Loucy (cell line): ENCODE measurements at regions not wholly inside any gene's neighbourhood (a gene's known extent, or its start where the extent isn't known, plus 50 kb on each side); places are given as distances from the start of the nearest gene placed in this dataset.

Source experiments
- H2AFZ ChIP-seq: fragments of 200-600 bp; sonication (generic); 2 replicates; pipeline ENCODE4 v1.6.0; 2016; ENCODE audit warnings: antibody characterized with exemption, mild to moderate bottlenecking, low read length, moderate library complexity
- H3F3A ChIP-seq: fragments of 200-600 bp; 2 replicates; pipeline ENCODE4 v1.6.0; 2016; ENCODE audit warnings: antibody characterized with exemption, low read depth, mild to moderate bottlenecking
- H3K27me3 ChIP-seq: fragments of 200-600 bp; sonication (generic); 2 replicates; pipeline ENCODE4 v1.6.1; 2014; ENCODE audit warnings: low read length, mild to moderate bottlenecking; ENCODE audit not compliant: insufficient read depth, poor library complexity, severe bottlenecking
- H3K36me3 ChIP-seq: fragments of 200-600 bp; sonication (generic); 2 replicates; pipeline ENCODE4 v1.6.1; 2016; ENCODE audit warnings: low read length; ENCODE audit not compliant: insufficient read depth
- H3K4me1 ChIP-seq: fragments of 200-600 bp; sonication (generic); 2 replicates; pipeline ENCODE4 v1.5.1; 2014; ENCODE audit warnings: low read length, mild to moderate bottlenecking; ENCODE audit not compliant: insufficient read depth, poor library complexity, severe bottlenecking
- H3K4me2 ChIP-seq: fragments of 200-600 bp; sonication (generic); 2 replicates; pipeline ENCODE4 v1.6.0; 2014; ENCODE audit warnings: antibody characterized with exemption, low read length, low read depth, mild to moderate bottlenecking; ENCODE audit not compliant: poor library complexity, severe bottlenecking
- H3K4me3 ChIP-seq: fragments of 200-600 bp; sonication (generic); 2 replicates; pipeline ENCODE4 v1.5.1; 2014; ENCODE audit warnings: low read length, mild to moderate bottlenecking, mixed read lengths; ENCODE audit not compliant: poor library complexity, severe bottlenecking
- H3K79me2 ChIP-seq: fragments of 200-600 bp; sonication (generic); 2 replicates; pipeline ENCODE4 v1.6.1; 2014; ENCODE audit warnings: low read length; ENCODE audit not compliant: insufficient read depth
- H3K9ac ChIP-seq: fragments of 200-600 bp; sonication (generic); 2 replicates; pipeline ENCODE4 v1.6.0; 2014; ENCODE audit warnings: mild to moderate bottlenecking, low read depth, low read length, moderate library complexity; ENCODE audit not compliant: poor library complexity, severe bottlenecking
- H3K9me2 ChIP-seq: fragments of 200-600 bp; sonication (generic); replicated peaks from 2 replicates; pipeline ENCODE4 v1.6.1; 2016; ENCODE audit warnings: low read depth, low read length, mixed read lengths
- H3K9me3 ChIP-seq: fragments of 200-600 bp; sonication (generic); 2 replicates; pipeline ENCODE4 v1.6.1; 2014; ENCODE audit warnings: mild to moderate bottlenecking, antibody characterized with exemption, low read length, low read depth; ENCODE audit not compliant: insufficient read depth
- H4K20me1 ChIP-seq: fragments of 200-600 bp; sonication (generic); 2 replicates; pipeline ENCODE4 v1.6.0; 2014; ENCODE audit warnings: antibody characterized with exemption, low read length, mild to moderate bottlenecking; ENCODE audit not compliant: insufficient read depth, poor library complexity, severe bottlenecking
- CTCF ChIP-seq: fragments of 200-600 bp; sonication (generic); conservative IDR thresholded peaks from 2 replicates; pipeline ENCODE4 v1.5.1; 2014; ENCODE audit warnings: mild to moderate bottlenecking, antibody characterized with exemption, low read length
- EZH2phosphoT487 ChIP-seq: fragments of 200-600 bp; IDR thresholded peaks from 2 replicates; pipeline ENCODE4 v1.6.1; 2018; ENCODE audit warnings: antibody characterized with exemption, mild to moderate bottlenecking, moderate library complexity, borderline replicate concordance

DNA sequence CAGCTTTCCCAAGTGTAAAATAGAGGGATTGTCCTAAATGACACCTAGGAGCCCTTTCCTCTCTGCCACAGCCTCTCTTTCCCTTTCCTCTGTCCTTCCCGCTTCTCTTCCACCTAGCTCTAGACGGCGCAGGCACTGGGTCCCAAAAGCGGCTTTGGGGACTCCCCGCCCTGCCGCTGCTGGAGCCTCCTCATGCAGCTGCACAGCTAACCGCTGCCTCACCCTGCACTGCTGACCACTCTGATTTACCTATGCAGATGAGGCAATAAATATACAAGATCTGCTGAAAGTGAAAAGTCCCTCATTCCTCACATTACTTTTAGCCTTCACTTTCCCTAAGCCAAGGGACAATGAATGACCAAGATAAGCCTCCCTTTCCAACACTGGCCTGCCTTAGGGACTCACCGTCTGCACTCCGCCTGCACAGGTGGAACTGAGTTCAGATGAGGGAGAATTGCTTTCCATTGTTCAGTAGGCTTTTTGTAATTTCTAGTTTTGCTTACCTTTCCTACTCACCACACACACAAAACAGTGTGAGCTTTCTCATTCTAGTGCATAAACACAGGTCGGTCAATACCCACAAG is 197.5 kb upstream of the BCL6 start:
- Histone ChIP-seq H3K79me2 (no peaks in the 10 kb centered on the region), H3K36me3 (no peaks in the 10 kb centered on the region), H3F3A (no peaks in the 10 kb centered on the region), H3K4me3 (no peak overlapping the region), H3K9ac (no peak overlapping the region), H3K27me3 (no peaks in the 10 kb centered on the region), H3K9me2 (no peaks in the 10 kb centered on the region), H3K4me2 (no peak overlapping the region), H4K20me1 (no peaks in the 10 kb centered on the region), H3K9me3 (no peaks in the 10 kb centered on the region), H2AFZ (no peak overlapping the region), H3K4me1 (peaks cover 42% of the 10 kb centered on the region)
- TF ChIP-seq CTCF = no peak
- no peak for TF ChIP-seq EZH2phosphoT487

GRCh38 chr3:187943677-187944389 is 198.6 kb upstream of the BCL6 start:
- Histone ChIP-seq H3K4me2 (no peak overlapping the region), H3K9ac (no peak overlapping the region), H3K36me3 (no peaks in the 10 kb centered on the region), H3K4me3 (no peak overlapping the region), H3K4me1 (peaks cover 53% of the 10 kb centered on the region), H3K9me3 (no peaks in the 10 kb centered on the region), H3K79me2 (no peaks in the 10 kb centered on the region), H4K20me1 (no peaks in the 10 kb centered on the region), H3F3A (no peaks in the 10 kb centered on the region), H2AFZ (no peak overlapping the region), H3K9me2 (no peaks in the 10 kb centered on the region), H3K27me3 (no peaks in the 10 kb centered on the region)
- no peak for TF ChIP-seq CTCF
- no peak for TF ChIP-seq EZH2phosphoT487

- TF ChIP-seq CTCF (no peak), EZH2phosphoT487 (no peak)
- no peaks in the 10 kb centered on the region for H3K9me2 ChIP-seq
- no peaks in the 10 kb centered on the region for H3K27me3 ChIP-seq
- no peaks in the 10 kb centered on the region for H3F3A ChIP-seq
- no peaks in the 10 kb centered on the region for H3K79me2 ChIP-seq
- no peaks in the 10 kb centered on the region for H4K20me1 ChIP-seq
- H2AFZ ChIP-seq = peak overlapping the region; percentile 47
- no peak overlapping the region for H3K9ac ChIP-seq
- no peaks in the 10 kb centered on the region for H3K36me3 ChIP-seq
- H3K4me1 ChIP-seq = peaks cover 61% of the 10 kb centered on the region
- no peak overlapping the region for H3K4me3 ChIP-seq
- no peaks in the 10 kb centered on the region for H3K9me3 ChIP-seq
- H3K4me2 ChIP-seq = peak overlapping the region; percentile 14
Measured at GRCh38 chr3:187944390-187945179, 199.3 kb upstream of the BCL6 start.
